ENCODE measurements at regions not wholly inside any gene's neighbourhood (a gene's known extent, or its start where the extent isn't known, plus 50 kb on each side); places are given as distances from the start of the nearest gene placed in this dataset.

DNA sequence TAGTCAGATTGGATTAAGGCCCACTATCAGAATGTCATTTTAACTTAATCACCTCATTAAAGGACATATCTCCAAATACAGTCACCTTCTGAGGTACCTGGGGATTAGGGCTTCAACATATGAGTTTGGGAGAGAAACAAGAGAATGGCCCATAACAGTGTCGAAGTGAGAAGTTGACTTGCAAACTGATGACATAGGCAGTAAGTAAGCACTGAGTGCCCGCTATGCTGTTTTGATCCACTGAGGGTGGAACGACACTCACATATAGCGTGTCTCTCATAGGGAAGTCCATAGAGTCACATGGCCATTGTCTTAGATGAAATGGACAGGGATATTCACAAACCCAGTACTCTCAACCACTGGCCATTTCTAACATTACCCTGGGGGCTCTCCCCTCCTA lies 264.2 kb downstream of the SAMD5 start:
- TF ChIP-seq, protein P1, sequence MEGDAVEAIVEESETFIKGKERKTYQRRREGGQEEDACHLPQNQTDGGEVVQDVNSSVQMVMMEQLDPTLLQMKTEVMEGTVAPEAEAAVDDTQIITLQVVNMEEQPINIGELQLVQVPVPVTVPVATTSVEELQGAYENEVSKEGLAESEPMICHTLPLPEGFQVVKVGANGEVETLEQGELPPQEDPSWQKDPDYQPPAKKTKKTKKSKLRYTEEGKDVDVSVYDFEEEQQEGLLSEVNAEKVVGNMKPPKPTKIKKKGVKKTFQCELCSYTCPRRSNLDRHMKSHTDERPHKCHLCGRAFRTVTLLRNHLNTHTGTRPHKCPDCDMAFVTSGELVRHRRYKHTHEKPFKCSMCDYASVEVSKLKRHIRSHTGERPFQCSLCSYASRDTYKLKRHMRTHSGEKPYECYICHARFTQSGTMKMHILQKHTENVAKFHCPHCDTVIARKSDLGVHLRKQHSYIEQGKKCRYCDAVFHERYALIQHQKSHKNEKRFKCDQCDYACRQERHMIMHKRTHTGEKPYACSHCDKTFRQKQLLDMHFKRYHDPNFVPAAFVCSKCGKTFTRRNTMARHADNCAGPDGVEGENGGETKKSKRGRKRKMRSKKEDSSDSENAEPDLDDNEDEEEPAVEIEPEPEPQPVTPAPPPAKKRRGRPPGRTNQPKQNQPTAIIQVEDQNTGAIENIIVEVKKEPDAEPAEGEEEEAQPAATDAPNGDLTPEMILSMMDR (IDR thresholded peaks at IDR 0.05) = no peak
- H3K27ac ChIP-seq = no peak overlapping the region
- no peaks in the 10 kb centered on the region for H3K9me3 ChIP-seq
- H3K27me3 ChIP-seq = no peaks in the 10 kb centered on the region
- H3K4me1 ChIP-seq (ENCODE audit: control insufficient read depth in 1 of 2, insufficient read depth in 1 of 2, low read depth in 1 of 2, low read length in 1 of 2) = no peaks in the 10 kb centered on the region
- H3K36me3 ChIP-seq = no peaks in the 10 kb centered on the region
- H3K4me3 ChIP-seq (ENCODE audit: low read depth in 1 of 2, low read length in 1 of 2) = no peak overlapping the region

DNA sequence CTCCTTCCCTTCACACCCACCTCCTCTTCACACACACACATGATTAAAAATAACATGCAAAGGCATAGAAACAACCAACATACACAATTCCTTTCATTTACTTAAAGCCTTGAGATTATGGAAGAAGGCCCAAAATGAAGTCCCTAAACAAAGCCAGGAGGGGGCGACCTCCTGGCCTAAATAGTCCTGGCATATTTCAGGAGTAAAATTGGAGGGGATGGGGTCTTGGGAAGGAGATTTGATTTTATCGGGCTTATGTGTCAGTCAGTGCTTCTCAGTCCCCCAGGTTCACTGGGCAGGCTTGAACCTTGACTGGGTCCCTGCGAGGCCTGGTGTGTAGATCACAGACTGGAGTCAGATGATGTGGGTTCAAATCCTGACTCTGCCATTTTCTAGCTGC lies 266.4 kb downstream of the SAMD5 start:
- H3K9me3 ChIP-seq = no peaks in the 10 kb centered on the region

DNA sequence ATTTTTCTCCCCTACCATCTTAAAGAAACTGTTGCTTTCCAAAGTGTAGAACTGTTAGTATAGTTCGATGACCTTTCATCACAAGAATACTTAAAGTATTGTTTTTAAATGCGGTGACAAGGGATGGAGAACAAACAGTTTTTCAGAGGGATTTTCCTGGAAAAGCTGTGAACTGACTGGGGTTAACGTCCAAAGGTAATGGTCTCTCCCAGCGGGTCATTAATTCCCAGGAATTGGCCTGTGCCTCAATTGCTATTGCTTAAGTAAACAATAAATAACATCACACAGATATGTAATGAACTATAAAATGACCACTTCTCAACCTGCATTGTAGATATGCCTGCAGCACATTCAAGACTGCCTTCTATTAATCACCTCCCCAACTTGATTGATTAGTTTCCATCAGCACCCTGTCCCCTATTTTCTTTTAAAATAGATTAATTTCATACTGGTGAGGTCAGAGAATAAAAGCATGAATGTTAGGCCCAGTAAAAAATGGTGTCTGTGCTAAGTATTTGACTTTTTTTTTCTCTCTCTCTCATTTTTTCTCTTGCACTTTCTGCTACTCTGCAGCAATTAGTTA lies 268.2 kb downstream of the SAMD5 start:
- TF ChIP-seq, protein P1 (IDR thresholded peaks at IDR 0.05) = no peak
- Histone ChIP-seq H3K27me3 (no peaks in the 10 kb centered on the region), H3K4me3 (ENCODE audit: low read depth in 1 of 2, low read length in 1 of 2) (no peak overlapping the region)

More for the DNA sequence above, 266.4 kb downstream of the SAMD5 start:
- H3K36me3 ChIP-seq = no peaks in the 10 kb centered on the region
- H3K27me3 ChIP-seq = no peaks in the 10 kb centered on the region
- no peaks in the 10 kb centered on the region for H3K4me1 ChIP-seq (ENCODE audit: control insufficient read depth in 1 of 2, insufficient read depth in 1 of 2, low read depth in 1 of 2, low read length in 1 of 2)
- TF ChIP-seq, protein P1 (IDR thresholded peaks at IDR 0.05) = no peak
- H3K4me3 ChIP-seq (ENCODE audit: low read depth in 1 of 2, low read length in 1 of 2) = no peak overlapping the region
- no peak overlapping the region for H3K27ac ChIP-seq

DNA sequence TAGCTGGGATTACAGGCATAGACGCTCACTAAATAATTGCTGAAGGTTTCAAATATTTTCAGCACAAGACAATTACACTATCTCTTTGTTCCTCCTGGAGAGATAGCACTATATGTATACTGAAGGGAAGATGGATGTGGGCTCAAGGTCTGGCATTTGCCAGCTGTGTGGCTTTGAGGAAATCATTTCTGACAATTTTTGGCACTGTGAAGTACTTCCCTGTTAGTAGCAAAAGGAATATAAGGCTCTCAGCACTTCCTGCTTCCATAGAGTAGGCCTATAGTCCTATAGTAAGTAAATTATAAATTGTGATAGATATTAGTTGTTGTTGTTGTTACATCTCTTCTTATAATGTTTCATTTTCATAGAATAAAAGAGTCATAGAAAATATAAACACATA lies 271.1 kb downstream of the SAMD5 start:
- Histone ChIP-seq H3K27ac (no peak overlapping the region), H3K36me3 (no peaks in the 10 kb centered on the region), H3K4me3 (ENCODE audit: low read depth in 1 of 2, low read length in 1 of 2) (no peak overlapping the region), H3K27me3 (no peaks in the 10 kb centered on the region), H3K9me3 (no peaks in the 10 kb centered on the region), H3K4me1 (ENCODE audit: control insufficient read depth in 1 of 2, insufficient read depth in 1 of 2, low read depth in 1 of 2, low read length in 1 of 2) (no peaks in the 10 kb centered on the region)
- TF ChIP-seq, protein P1 (IDR thresholded peaks at IDR 0.05) = no peak

More for the DNA sequence above, 268.2 kb downstream of the SAMD5 start:
- no peaks in the 10 kb centered on the region for H3K36me3 ChIP-seq
- H3K9me3 ChIP-seq = no peaks in the 10 kb centered on the region
- H3K27ac ChIP-seq = no peak overlapping the region
- no peaks in the 10 kb centered on the region for H3K4me1 ChIP-seq (ENCODE audit: control insufficient read depth in 1 of 2, insufficient read depth in 1 of 2, low read depth in 1 of 2, low read length in 1 of 2)

DNA sequence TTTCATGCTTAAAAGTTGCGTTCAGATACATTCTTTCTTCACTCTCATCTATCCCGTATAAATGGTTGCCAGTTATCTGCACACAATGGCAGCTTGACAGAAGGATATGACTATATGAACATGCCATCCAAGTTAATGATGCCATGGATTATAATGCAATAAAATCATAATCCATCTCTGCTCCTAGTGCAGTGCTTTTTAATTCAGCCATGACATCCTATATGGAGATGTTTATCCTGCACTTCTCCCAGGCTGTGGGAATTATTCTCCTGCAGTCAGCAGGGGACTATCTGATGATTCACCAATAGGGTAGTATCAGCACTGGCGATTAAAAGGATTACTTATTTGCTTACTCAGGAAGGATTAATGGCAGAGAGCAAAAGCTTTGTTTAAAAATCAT lies 273.8 kb downstream of the SAMD5 start:
- H3K27ac ChIP-seq = no peak overlapping the region
- H3K4me3 ChIP-seq (ENCODE audit: low read depth in 1 of 2, low read length in 1 of 2) = no peak overlapping the region
- H3K9me3 ChIP-seq = no peaks in the 10 kb centered on the region
- H3K36me3 ChIP-seq = no peaks in the 10 kb centered on the region
- H3K4me1 ChIP-seq (ENCODE audit: control insufficient read depth in 1 of 2, insufficient read depth in 1 of 2, low read depth in 1 of 2, low read length in 1 of 2) = no peaks in the 10 kb centered on the region
- H3K27me3 ChIP-seq = no peaks in the 10 kb centered on the region
- TF ChIP-seq, protein P1 (IDR thresholded peaks at IDR 0.05) = no peak

Measured in neutrophil (primary cell).